SK-N-SH (cell line): ENCODE measurements at regions not wholly inside any gene's neighbourhood (a gene's known extent, or its start where the extent isn't known, plus 50 kb on each side); places are given as distances from the start of the nearest gene placed in this dataset.

ENCODE experiments used
- CTCF ChIA-PET: fragments of 300-600, 350-600 bp; formaldehyde crosslinking; extraction: SDS; loops from one replicate; lab custom pipeline; 2021; lab: Yijun Ruan, JAX
- POLR2A ChIA-PET: fragments of 350-600 bp; sonication (Branson Sonifier 250); formaldehyde crosslinking; extraction: SDS; loops from one replicate; lab custom pipeline; 2020; ENCODE audit warnings: antibody characterized with exemption, inconsistent platforms; lab: Yijun Ruan, JAX
- DNase-seq: peaks from one replicate; pipeline ENCODE4 v3.0.0; 2012
- H2AFZ ChIP-seq: fragments of 200-600 bp; sonication (generic); 2 replicates; pipeline ENCODE4 v1.8.1; 2016; ENCODE audit warnings: antibody characterized with exemption, mild to moderate bottlenecking, low read depth
- H3F3A ChIP-seq: fragments of 200-600 bp; sonication (generic); replicated peaks from 2 replicates; pipeline ENCODE3; 2016; ENCODE audit warnings: antibody characterized with exemption, mild to moderate bottlenecking; ENCODE audit not compliant: insufficient read depth
- H3K27ac ChIP-seq, 2 experiments: fragments of 200-500 bp in 1 of 2; fragments of 200-600 bp in 1 of 2; sonication (Bioruptor generic) in 1 of 2; sonication (generic), shearing (Covaris generic) in 1 of 2; 2 replicates each; pipeline versions ENCODE4 v1.5.1 to v1.6.1; 2014 to 2016; ENCODE audit warnings: low read depth in 2 of 2, inconsistent platforms in 1 of 2, low read length in 1 of 2, mild to moderate bottlenecking in 1 of 2, mixed read lengths in 1 of 2
- H3K27me3 ChIP-seq: fragments of 200-600 bp; sonication (generic), shearing (Covaris generic); 2 replicates; pipeline ENCODE4 v1.6.1; 2016; ENCODE audit warnings: mixed run types; ENCODE audit not compliant: insufficient read depth
- H3K36me3 ChIP-seq, 2 experiments: fragments of 200-500 bp in 1 of 2; fragments of 200-600 bp in 1 of 2; sonication (Bioruptor generic) in 1 of 2; sonication (generic) in 1 of 2; replicated peaks in 1 of 2; 2 replicates each; pipeline versions ENCODE3 to v1.5.1; 2014 to 2016; ENCODE audit warnings: low read length in 1 of 2, mild to moderate bottlenecking in 1 of 2; ENCODE audit not compliant: insufficient read depth in 2 of 2, control insufficient read depth in 1 of 2
- H3K4me1 ChIP-seq, 2 experiments: fragments of 200-500 bp in 1 of 2; fragments of 200-600 bp in 1 of 2; sonication (Bioruptor generic) in 1 of 2; sonication (generic), shearing (Covaris generic) in 1 of 2; 2 replicates each; pipeline versions ENCODE4 v1.5.1 to v1.6.1; 2014 to 2016; ENCODE audit warnings: low read depth in 1 of 2, low read length in 1 of 2, mixed run types in 1 of 2; ENCODE audit not compliant: insufficient read depth in 2 of 2, control insufficient read depth in 1 of 2
- H3K4me2 ChIP-seq: fragments of 200-600 bp; sonication (generic), shearing (Covaris generic); 2 replicates; pipeline ENCODE4 v1.6.1; 2017; ENCODE audit warnings: mixed run types
- H3K4me3 ChIP-seq, 2 experiments: fragments of 200-500 bp in 1 of 2; fragments of 200-600 bp in 1 of 2; sonication (Bioruptor generic) in 1 of 2; sonication (generic), shearing (Covaris generic) in 1 of 2; 2 replicates each; pipeline versions ENCODE4 v1.5.1 to v1.8.1; 2014 to 2016; ENCODE audit warnings: low read depth in 2 of 2, inconsistent platforms in 1 of 2, low read length in 1 of 2, mild to moderate bottlenecking in 1 of 2, mixed read lengths in 1 of 2, moderate library complexity in 1 of 2
- H3K79me2 ChIP-seq: fragments of 200-600 bp; sonication (generic); 2 replicates; pipeline ENCODE4 v1.8.1; 2017; ENCODE audit warnings: mild to moderate bottlenecking; ENCODE audit not compliant: insufficient read depth
- H3K9ac ChIP-seq: fragments of 200-600 bp; sonication (generic); 2 replicates; pipeline ENCODE4 v1.6.1; 2017; ENCODE audit warnings: mixed run types
- H3K9me2 ChIP-seq: fragments of 200-600 bp; sonication (generic); 2 replicates; pipeline ENCODE4 v1.6.1; 2017; ENCODE audit warnings: mixed run types
- H3K9me3 ChIP-seq: fragments of 200-600 bp; sonication (generic); 2 replicates; pipeline ENCODE4 v1.6.1; 2017; ENCODE audit warnings: mixed run types, mild to moderate bottlenecking, moderate library complexity
- H4K20me1 ChIP-seq: fragments of 200-600 bp; sonication (generic); 2 replicates; pipeline ENCODE4 v1.6.1; 2017; ENCODE audit warnings: mild to moderate bottlenecking, mixed run types; ENCODE audit not compliant: insufficient read depth
- CTCF ChIP-seq: fragments of 200-600 bp; sonication (generic); IDR thresholded peaks from 2 replicates; pipeline ENCODE4 v1.6.1; 2017; ENCODE audit warnings: antibody characterized with exemption, mild to moderate bottlenecking, moderate library complexity
- FOSL2 ChIP-seq: IDR thresholded peaks from 2 replicates; pipeline ENCODE4 v1.4.0; 2012; ENCODE audit warnings: low read depth, mild to moderate bottlenecking, moderate library complexity, borderline replicate concordance
- GABPA ChIP-seq: IDR thresholded peaks from 2 replicates; pipeline ENCODE4 v1.4.0; 2012; ENCODE audit warnings: low read depth, mild to moderate bottlenecking
- GATA2 ChIP-seq: sonication (generic); formaldehyde crosslinking; IDR thresholded peaks from 2 replicates; pipeline ENCODE4 v1.5.0; 2020; ENCODE audit warnings: mild to moderate bottlenecking, missing genetic modification reagents
- IRF3 ChIP-seq: fragments of 150-350 bp; IDR thresholded peaks from 2 replicates; pipeline ENCODE4 v1.6.1; 2016; ENCODE audit warnings: mild to moderate bottlenecking, low read depth, low read length
- MAX ChIP-seq: IDR thresholded peaks from 2 replicates; pipeline ENCODE4 v1.4.0; 2012; ENCODE audit warnings: low read depth
- MEF2A ChIP-seq: IDR thresholded peaks from 2 replicates; pipeline ENCODE4 v1.4.0; 2012; ENCODE audit warnings: low read depth, borderline replicate concordance
- MXI1 ChIP-seq: IDR thresholded peaks from 2 replicates; pipeline ENCODE4 v1.6.1; 2012; ENCODE audit warnings: mild to moderate bottlenecking, low read depth, low read length, improper control_type of control experiment
- NRF1 ChIP-seq: IDR thresholded peaks from 2 replicates; pipeline ENCODE4 v1.6.1; 2012; ENCODE audit warnings: low read depth, mild to moderate bottlenecking, low read length
- RFX5 ChIP-seq: IDR thresholded peaks from 2 replicates; pipeline ENCODE4 v1.6.1; 2012; ENCODE audit warnings: mild to moderate bottlenecking, improper control_type of control experiment, low read length
- RXRA ChIP-seq: IDR thresholded peaks from 2 replicates; pipeline ENCODE4 v1.4.0; 2012; ENCODE audit warnings: low read depth, mild to moderate bottlenecking, borderline replicate concordance
- SIN3A ChIP-seq: IDR thresholded peaks from 2 replicates; pipeline ENCODE4 v1.6.1; 2012; ENCODE audit warnings: low read depth, mild to moderate bottlenecking, low read length, moderate library complexity, borderline replicate concordance
- SMC3 ChIP-seq: IDR thresholded peaks from 2 replicates; pipeline ENCODE4 v1.6.1; 2012; ENCODE audit warnings: low read depth, low read length, improper control_type of control experiment
- TCF12 ChIP-seq: IDR thresholded peaks from 2 replicates; pipeline ENCODE4 v1.4.0; 2012
- TEAD4 ChIP-seq: IDR thresholded peaks from 2 replicates; pipeline ENCODE4 v1.4.0; 2012; ENCODE audit warnings: mild to moderate bottlenecking, borderline replicate concordance; ENCODE audit not compliant: insufficient read depth
- USF2 ChIP-seq: fragments of 150-350 bp; IDR thresholded peaks from 2 replicates; pipeline ENCODE4 v1.6.1; 2017; ENCODE audit warnings: antibody characterized with exemption, low read length, low read depth, borderline replicate concordance
- YY1 ChIP-seq: IDR thresholded peaks from 2 replicates; pipeline ENCODE4 v1.4.0; 2012; ENCODE audit warnings: low read depth, mild to moderate bottlenecking
- WGBS: methylation state at CpG from one replicate; pipeline ENCODE4 v1.1.6; 2017; ENCODE audit warnings: low lambda C conversion rate; 5-methylcytosine and 5-hydroxymethylcytosine counted together
- TF ChIP-seq, protein P1 (sequence below): IDR thresholded peaks from 2 replicates; pipeline ENCODE4 v1.6.1; 2012; ENCODE audit warnings: mild to moderate bottlenecking, low read depth, low read length, moderate library complexity
- TF ChIP-seq, protein P2 (sequence below): IDR thresholded peaks from 2 replicates; pipeline ENCODE4; 2012
- TF ChIP-seq, protein P3 (sequence below): IDR thresholded peaks from 2 replicates; pipeline ENCODE4 v1.4.0; 2012; ENCODE audit warnings: low read depth, borderline replicate concordance

DNA sequence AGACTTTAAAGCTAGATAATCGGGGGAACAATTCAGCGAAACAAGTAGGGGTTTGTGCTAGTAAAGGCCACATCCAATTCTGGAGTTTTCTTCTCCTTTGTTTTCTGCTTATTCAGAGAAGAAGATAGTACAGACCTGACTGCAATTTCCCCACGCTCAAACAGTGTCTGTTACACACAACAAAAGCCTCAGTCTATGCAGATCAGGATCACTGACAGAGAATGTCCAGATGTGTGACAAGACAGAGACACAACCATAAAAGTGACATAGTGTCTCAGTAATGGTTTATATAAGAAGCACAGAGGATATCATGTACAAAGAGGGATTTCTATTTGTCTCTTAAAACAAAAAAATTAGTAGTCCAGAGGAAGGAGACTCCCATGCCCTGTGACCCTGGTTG, 70.7 kb upstream of the GTF3A start (continued):
- TF ChIP-seq, protein P1, sequence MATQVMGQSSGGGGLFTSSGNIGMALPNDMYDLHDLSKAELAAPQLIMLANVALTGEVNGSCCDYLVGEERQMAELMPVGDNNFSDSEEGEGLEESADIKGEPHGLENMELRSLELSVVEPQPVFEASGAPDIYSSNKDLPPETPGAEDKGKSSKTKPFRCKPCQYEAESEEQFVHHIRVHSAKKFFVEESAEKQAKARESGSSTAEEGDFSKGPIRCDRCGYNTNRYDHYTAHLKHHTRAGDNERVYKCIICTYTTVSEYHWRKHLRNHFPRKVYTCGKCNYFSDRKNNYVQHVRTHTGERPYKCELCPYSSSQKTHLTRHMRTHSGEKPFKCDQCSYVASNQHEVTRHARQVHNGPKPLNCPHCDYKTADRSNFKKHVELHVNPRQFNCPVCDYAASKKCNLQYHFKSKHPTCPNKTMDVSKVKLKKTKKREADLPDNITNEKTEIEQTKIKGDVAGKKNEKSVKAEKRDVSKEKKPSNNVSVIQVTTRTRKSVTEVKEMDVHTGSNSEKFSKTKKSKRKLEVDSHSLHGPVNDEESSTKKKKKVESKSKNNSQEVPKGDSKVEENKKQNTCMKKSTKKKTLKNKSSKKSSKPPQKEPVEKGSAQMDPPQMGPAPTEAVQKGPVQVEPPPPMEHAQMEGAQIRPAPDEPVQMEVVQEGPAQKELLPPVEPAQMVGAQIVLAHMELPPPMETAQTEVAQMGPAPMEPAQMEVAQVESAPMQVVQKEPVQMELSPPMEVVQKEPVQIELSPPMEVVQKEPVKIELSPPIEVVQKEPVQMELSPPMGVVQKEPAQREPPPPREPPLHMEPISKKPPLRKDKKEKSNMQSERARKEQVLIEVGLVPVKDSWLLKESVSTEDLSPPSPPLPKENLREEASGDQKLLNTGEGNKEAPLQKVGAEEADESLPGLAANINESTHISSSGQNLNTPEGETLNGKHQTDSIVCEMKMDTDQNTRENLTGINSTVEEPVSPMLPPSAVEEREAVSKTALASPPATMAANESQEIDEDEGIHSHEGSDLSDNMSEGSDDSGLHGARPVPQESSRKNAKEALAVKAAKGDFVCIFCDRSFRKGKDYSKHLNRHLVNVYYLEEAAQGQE: no peak
- TF ChIP-seq IRF3 (no peak), RFX5 (no peak)
- TF ChIP-seq, all 33 proteins: peak for 0

GRCh38 chr13:27354379-27354778, 70.0 kb upstream of the GTF3A start:
- WGBS: 47% methylated on average over 3 of the region's 3 CpGs
- Histone ChIP-seq H3K9me3 (no peaks in the 10 kb centered on the region), H3K4me3 (no peak overlapping the region), H3K9ac (no peak overlapping the region), H3K4me2 (no peak overlapping the region), H3K36me3 (no peaks in the 10 kb centered on the region), H3K79me2 (no peaks in the 10 kb centered on the region), H4K20me1 (no peaks in the 10 kb centered on the region), H3K4me1 (no peaks in the 10 kb centered on the region), H3K27ac (no peak overlapping the region), H3K27me3 (no peaks in the 10 kb centered on the region), H3F3A (no peaks in the 10 kb centered on the region), H2AFZ (no peak overlapping the region), H3K9me2 (no peaks in the 10 kb centered on the region)
- POLR2A ChIA-PET: no interaction called here
- CTCF ChIA-PET: interaction anchor here (0.6 to 3.9 kb wide), 3 partner anchors 369 to 608 kb away, joined by 3 to 20 read pairs (median 13); no protein-coding TSS in a partner anchor
- TF ChIP-seq GABPA (no peak), SIN3A (no peak), MEF2A (no peak), SMC3 (no peak), RXRA (no peak), USF2 (no peak), NRF1 (no peak), MAX (no peak), CTCF (no peak; the same call in 1 of the 2 replicates), MXI1 (no peak), YY1 (no peak), GATA2 (CRISPR knock-in tag) (no peak), TCF12 (no peak), FOSL2 (no peak), TEAD4 (no peak), IRF3 (no peak), RFX5 (no peak)
- TF ChIP-seq, protein P2, sequence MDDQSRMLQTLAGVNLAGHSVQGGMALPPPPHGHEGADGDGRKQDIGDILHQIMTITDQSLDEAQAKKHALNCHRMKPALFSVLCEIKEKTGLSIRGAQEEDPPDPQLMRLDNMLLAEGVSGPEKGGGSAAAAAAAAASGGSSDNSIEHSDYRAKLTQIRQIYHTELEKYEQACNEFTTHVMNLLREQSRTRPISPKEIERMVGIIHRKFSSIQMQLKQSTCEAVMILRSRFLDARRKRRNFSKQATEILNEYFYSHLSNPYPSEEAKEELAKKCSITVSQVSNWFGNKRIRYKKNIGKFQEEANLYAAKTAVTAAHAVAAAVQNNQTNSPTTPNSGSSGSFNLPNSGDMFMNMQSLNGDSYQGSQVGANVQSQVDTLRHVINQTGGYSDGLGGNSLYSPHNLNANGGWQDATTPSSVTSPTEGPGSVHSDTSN: no peak
- TF ChIP-seq, protein P3, sequence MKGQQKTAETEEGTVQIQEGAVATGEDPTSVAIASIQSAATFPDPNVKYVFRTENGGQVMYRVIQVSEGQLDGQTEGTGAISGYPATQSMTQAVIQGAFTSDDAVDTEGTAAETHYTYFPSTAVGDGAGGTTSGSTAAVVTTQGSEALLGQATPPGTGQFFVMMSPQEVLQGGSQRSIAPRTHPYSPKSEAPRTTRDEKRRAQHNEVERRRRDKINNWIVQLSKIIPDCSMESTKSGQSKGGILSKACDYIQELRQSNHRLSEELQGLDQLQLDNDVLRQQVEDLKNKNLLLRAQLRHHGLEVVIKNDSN: no peak
- no peak for DNase-seq
